Epithelial cell of prostate (primary cell): ENCODE measurements at regions not wholly inside any gene's neighbourhood (a gene's known extent, or its start where the extent isn't known, plus 50 kb on each side); places are given as distances from the start of the nearest gene placed in this dataset.
"Not testable (repeated sequence)": the region's sequence is repeated elsewhere in the genome, so short reads cannot be mapped to it uniquely, and the experiment has no call there.

Experiments used
- DNase-seq: peaks from one replicate; pipeline ENCODE4 v3.0.0-alpha.2; 2011; ENCODE audit warnings: low read depth, low spot score
- H3K27ac ChIP-seq: fragments of 450-650 bp; 2 replicates; pipeline ENCODE4 v1.5.1; 2017; ENCODE audit warnings: mild to moderate bottlenecking

DNA sequence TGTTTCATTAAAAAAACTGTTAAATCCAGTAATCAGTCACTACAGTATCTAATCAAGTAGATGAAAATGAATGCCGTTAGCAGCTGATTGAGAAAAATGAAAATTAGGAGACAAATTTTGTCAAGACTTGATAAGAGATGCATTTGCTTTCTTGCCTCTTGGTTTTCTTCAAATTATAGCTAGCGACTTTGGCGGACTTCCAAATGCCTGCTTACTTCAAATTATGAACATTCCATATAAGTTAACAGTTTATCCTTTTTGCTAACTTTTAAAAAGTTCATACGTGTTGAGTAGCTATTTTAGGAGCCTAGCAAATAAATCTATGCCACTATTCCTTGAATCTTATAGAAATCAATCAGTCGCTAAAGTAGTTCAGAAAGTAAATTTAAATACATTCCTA lies 58.8 kb downstream of the PPP4R3C start:
- no peak for DNase-seq

DNA sequence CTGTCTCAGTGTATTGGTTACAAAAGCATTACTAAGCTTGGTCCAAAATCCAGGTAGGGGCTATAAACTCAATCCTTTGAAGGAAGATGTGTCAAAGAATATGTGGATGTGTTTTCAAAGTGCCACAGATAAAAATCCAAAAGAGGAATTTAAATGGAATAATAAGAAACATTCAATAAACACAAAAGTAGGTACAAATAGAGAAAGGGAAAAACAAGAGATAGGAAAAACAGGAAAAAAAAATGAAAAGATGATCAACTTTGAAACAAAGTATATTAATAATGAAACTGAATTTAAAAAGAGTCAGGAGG lies 64.0 kb downstream of the PPP4R3C start:
- no peak overlapping the region for H3K27ac ChIP-seq
- DNase-seq: no peak

More for the DNA sequence above, 58.8 kb downstream of the PPP4R3C start:
- H3K27ac ChIP-seq: no peak overlapping the region

GRCh38 chrX:27391623-27392022 lies 71.5 kb downstream of the PPP4R3C start:
- H3K27ac ChIP-seq: no peak overlapping the region
- DNase-seq: no peak

- no peak overlapping the region for H3K27ac ChIP-seq
- no peak for DNase-seq
These were observed 81.7 kb downstream of the PPP4R3C start for GRCh38 chrX:27381419-27381818.

GRCh38 chrX:27380163-27380845 lies 82.8 kb downstream of the PPP4R3C start:
- no peak overlapping the region for H3K27ac ChIP-seq
- DNase-seq: no peak

- no peak overlapping the region for H3K27ac ChIP-seq
- no peak for DNase-seq
These were observed 109.1 kb downstream of the PPP4R3C start for GRCh38 chrX:27354021-27354420.

- no peak overlapping the region for H3K27ac ChIP-seq
- no peak for DNase-seq
These were observed 112.7 kb downstream of the PPP4R3C start for GRCh38 chrX:27350476-27350875.

DNA sequence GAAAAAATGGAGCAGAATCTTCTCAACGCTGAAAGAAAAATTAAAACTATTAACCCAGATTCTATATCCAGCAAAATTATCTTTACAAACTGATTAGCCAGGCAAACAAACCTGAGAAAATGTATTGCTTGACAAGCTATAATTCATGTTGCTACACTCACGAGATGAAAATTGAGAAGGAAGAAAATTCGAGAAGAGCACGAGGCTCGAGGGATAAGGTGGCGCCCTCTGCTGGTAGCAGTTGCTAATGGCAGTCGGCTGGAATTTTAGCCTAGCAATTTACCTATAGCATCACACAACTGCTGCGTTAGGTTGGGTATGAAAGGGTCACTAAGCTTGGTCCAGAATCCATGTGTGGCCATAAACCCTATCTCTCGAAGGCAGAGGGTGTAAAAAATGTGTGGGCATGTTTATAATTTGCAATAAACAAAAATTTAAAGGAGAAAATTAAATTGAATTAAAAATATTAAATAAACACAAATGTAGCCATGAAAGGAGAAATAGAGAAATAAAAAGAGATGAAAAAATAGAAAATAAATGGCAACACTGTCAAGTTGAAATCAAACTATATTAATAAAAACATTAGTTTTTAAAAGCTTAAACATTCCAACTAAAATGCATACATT lies 126.6 kb downstream of the PPP4R3C start:
- no peak for DNase-seq
- no peak overlapping the region for H3K27ac ChIP-seq

DNA sequence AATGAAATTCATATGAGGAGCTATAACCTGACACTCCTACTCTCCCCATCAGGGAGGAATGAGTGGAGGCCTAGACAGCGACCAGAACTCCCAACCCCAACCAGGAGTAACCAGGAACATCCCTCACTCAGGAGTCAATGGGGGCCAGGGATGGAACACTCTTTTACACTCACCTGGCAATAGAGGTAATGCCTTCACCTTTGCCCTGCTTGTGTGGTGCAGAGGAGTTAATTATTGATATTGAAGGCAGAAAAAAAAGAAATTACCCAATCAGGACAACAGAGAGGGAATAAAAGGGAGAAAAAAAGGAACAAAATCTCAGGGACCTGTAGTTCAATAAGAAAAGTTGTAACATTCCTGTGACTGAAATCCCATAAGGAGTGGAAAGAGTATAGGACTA lies 141.5 kb downstream of the PPP4R3C start:
- no peak for DNase-seq
- no peak overlapping the region for H3K27ac ChIP-seq

DNA sequence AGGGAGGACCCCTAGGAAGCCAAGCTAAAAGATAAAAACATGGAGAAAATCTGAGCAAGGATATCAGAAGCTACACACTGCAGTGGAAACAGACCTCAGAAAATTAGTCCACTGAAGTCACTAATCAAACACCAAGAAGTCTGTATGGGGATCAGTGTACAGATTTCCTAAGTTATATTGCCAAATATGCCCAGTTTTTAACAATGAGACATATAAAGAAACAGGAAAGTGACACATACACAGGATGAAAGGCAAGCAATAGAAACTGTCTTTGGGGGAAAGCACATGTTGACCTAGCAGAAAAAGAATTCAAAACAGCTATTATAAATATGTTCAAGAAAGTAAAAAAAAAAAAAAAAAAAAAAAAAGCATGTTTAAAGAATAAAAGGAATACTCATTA lies 153.7 kb downstream of the PPP4R3C start:
- DNase-seq: no peak

GRCh38 chrX:27307546-27307945 lies 155.6 kb downstream of the PPP4R3C start:
- H3K27ac ChIP-seq: no peak overlapping the region
- no peak for DNase-seq

More for the DNA sequence above, 153.7 kb downstream of the PPP4R3C start:
- H3K27ac ChIP-seq: no peak overlapping the region

DNA sequence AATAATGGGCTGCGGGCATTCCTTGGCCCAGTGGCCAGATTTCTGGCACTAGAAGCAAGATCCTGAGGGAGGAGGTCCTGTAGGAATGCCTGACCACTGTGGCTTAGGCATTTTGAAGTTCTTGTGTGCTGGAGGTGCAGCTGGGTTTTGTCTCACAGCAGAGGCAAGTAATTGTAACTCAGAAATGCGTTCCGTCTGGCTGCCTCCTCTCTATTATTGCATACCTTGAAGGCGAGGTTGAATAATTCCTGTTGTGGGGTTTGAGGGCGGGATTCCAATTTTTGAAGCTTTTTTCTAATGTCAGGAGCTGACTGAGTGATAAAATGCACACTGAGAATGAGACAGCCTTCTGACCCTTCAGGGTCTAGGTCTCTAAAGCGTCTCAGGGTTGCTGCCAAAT lies 170.6 kb downstream of the PPP4R3C start:
- H3K27ac ChIP-seq, DNase-seq: not testable (repeated sequence)

DNA sequence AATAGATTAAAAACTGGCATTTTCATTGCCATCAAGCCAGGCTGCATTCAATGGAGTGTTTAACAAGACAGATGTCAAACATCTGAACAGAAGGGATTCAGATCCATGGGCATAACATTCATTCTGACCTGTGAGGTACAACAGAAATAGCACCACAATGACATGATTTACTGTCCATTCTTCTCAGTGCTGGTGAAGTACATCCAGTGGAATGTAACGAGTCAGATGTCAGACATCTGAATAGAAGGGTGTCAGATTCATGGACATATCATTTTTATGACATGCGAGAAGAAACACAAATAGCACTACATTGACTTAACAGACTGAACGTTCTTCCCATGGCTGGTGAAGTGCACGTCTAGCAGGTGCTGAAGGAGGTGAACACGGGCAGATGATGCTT lies 186.4 kb downstream of the PPP4R3C start:
- DNase-seq: no peak
- H3K27ac ChIP-seq: no peak overlapping the region

GRCh38 chrX:27254656-27255055 lies 208.5 kb downstream of the PPP4R3C start:
- no peak overlapping the region for H3K27ac ChIP-seq
- DNase-seq: no peak

- no peak overlapping the region for H3K27ac ChIP-seq
- no peak for DNase-seq
These were observed 211.8 kb downstream of the PPP4R3C start for GRCh38 chrX:27251369-27251768.

- DNase-seq: no peak
- H3K27ac ChIP-seq: no peak overlapping the region
These were observed 220.6 kb downstream of the PPP4R3C start for GRCh38 chrX:27242581-27242980.

GRCh38 chrX:27241981-27242380 lies 221.2 kb downstream of the PPP4R3C start:
- DNase-seq: no peak

GRCh38 chrX:27240042-27240441 lies 223.1 kb downstream of the PPP4R3C start:
- H3K27ac ChIP-seq, DNase-seq: not testable (repeated sequence)

More at GRCh38 chrX:27241981-27242380, 221.2 kb downstream of the PPP4R3C start:
- no peak overlapping the region for H3K27ac ChIP-seq

GRCh38 chrX:27236681-27237080 lies 226.5 kb downstream of the PPP4R3C start:
- no peak for DNase-seq
- H3K27ac ChIP-seq: no peak overlapping the region

DNA sequence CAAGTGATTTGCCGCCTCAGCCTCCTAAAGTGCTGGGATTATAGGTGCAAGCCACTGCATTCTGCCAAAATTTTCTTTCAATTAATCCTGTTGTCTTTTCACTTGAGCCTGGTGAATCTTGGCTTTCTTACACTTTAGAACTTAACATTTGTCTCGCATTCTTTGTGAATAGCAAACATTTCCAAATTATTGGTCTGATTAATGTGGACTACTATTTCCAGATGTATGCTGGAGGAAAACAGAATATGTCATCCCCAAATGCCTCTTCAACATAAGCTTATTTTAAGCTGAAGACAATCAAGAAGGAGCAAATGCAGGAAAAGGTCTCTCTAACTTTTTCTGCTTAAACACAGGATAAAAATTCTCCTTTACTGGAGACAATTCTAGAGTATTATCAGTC lies 233.4 kb downstream of the PPP4R3C start:
- H3K27ac ChIP-seq: no peak overlapping the region
- no peak for DNase-seq

GRCh38 chrX:27222661-27223060 lies 240.5 kb downstream of the PPP4R3C start:
- DNase-seq: no peak

GRCh38 chrX:27186671-27187070 lies 276.5 kb downstream of the PPP4R3C start:
- no peak for DNase-seq
- no peak overlapping the region for H3K27ac ChIP-seq

More at GRCh38 chrX:27222661-27223060, 240.5 kb downstream of the PPP4R3C start:
- no peak overlapping the region for H3K27ac ChIP-seq
